BE2C (cell line): ENCODE measurements at regions not wholly inside any gene's neighbourhood (a gene's known extent, or its start where the extent isn't known, plus 50 kb on each side); places are given as distances from the start of the nearest gene placed in this dataset.

Experiments used
- DNase-seq: peaks from one replicate; pipeline ENCODE4 v3.0.0-alpha.2; 2020
- H3K27me3 ChIP-seq: fragments of 250-450 bp; sonication (Bioruptor Pico); 2 replicates; pipeline ENCODE4 v1.5.1; 2020; ENCODE audit warnings: mild to moderate bottlenecking
- H3K36me3 ChIP-seq: fragments of 250-450 bp; sonication (Bioruptor Pico); 2 replicates; pipeline ENCODE4 v1.5.1; 2020; ENCODE audit warnings: mild to moderate bottlenecking
- H3K4me1 ChIP-seq: fragments of 250-450 bp; sonication (Bioruptor Pico); 2 replicates; pipeline ENCODE4 v1.5.1; 2020
- H3K4me3 ChIP-seq: 2 replicates; pipeline ENCODE4 v1.5.1; 2011; ENCODE audit warnings: low read depth, low read length
- H3K9me3 ChIP-seq: fragments of 250-450 bp; sonication (Bioruptor Pico); 2 replicates; pipeline ENCODE4 v1.5.1; 2020
- TF ChIP-seq, protein P1 (sequence below): IDR thresholded peaks from 2 replicates; pipeline ENCODE4 v1.5.1; 2012; ENCODE audit warnings: mild to moderate bottlenecking, low read depth, low read length

- Histone ChIP-seq H3K36me3 (no peaks in the 10 kb centered on the region), H3K4me3 (no peak overlapping the region), H3K4me1 (no peaks in the 10 kb centered on the region), H3K27me3 (no peaks in the 10 kb centered on the region), H3K9me3 (no peaks in the 10 kb centered on the region)
- TF ChIP-seq, protein P1, sequence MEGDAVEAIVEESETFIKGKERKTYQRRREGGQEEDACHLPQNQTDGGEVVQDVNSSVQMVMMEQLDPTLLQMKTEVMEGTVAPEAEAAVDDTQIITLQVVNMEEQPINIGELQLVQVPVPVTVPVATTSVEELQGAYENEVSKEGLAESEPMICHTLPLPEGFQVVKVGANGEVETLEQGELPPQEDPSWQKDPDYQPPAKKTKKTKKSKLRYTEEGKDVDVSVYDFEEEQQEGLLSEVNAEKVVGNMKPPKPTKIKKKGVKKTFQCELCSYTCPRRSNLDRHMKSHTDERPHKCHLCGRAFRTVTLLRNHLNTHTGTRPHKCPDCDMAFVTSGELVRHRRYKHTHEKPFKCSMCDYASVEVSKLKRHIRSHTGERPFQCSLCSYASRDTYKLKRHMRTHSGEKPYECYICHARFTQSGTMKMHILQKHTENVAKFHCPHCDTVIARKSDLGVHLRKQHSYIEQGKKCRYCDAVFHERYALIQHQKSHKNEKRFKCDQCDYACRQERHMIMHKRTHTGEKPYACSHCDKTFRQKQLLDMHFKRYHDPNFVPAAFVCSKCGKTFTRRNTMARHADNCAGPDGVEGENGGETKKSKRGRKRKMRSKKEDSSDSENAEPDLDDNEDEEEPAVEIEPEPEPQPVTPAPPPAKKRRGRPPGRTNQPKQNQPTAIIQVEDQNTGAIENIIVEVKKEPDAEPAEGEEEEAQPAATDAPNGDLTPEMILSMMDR = no peak
- DNase-seq = no peak
Observed at GRCh38 chr7:131726031-131726430, 169.6 kb upstream of the PODXL start.

GRCh38 chr7:131724776-131725345 is 168.4 kb upstream of the PODXL start:
- no peak overlapping the region for H3K4me3 ChIP-seq
- DNase-seq = no peak
- TF ChIP-seq, protein P1 = no peak
- H3K36me3 ChIP-seq = no peaks in the 10 kb centered on the region
- no peaks in the 10 kb centered on the region for H3K4me1 ChIP-seq
- no peaks in the 10 kb centered on the region for H3K9me3 ChIP-seq
- no peaks in the 10 kb centered on the region for H3K27me3 ChIP-seq

DNA sequence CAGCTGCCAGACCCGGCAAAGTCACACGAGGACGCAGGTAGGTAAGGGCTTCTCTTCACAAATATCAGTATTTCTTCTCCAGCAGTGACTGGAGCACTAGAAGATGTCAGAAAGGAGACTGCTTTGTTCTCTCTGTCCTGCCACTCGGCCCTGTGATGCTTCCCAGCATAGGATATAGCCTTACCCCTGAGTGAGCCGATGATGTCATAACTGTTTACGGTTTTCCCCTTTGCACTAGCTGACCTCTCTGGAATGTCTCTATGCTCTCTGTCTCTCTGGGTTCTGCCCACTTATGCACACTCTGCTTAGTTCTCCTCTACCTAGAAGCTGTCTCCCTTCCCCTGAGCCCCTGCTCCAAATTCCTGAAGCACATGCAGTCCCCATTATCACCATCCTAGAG is 167.5 kb upstream of the PODXL start:
- no peak for DNase-seq
- Histone ChIP-seq H3K4me3 (no peak overlapping the region), H3K27me3 (no peaks in the 10 kb centered on the region)

DNA sequence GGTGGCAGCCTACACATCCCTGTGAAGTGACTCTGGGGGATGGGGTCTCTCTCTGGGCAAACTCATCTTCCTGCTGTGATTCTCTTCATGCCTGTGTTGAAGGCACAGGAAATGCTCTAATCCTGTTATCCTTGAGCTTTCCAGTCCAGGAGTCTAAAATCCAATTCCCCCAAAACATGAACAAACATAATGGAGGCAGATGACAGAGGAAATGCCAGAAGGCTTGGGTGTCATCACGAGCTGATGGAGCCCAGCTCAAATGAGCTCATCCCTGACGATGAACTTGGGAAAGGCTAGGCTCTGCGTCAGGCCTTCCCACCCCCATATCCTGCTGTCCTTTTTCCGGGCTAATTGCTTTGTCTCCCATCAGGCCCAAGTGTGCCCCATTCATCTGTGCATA is 165.9 kb upstream of the PODXL start:
- Histone ChIP-seq H3K9me3 (no peaks in the 10 kb centered on the region), H3K4me1 (no peaks in the 10 kb centered on the region), H3K36me3 (no peaks in the 10 kb centered on the region), H3K4me3 (no peak overlapping the region), H3K27me3 (no peaks in the 10 kb centered on the region)
- TF ChIP-seq, protein P1 = no peak
- no peak for DNase-seq

More for the DNA sequence above, 167.5 kb upstream of the PODXL start:
- Histone ChIP-seq H3K4me1 (no peaks in the 10 kb centered on the region), H3K9me3 (no peaks in the 10 kb centered on the region), H3K36me3 (no peaks in the 10 kb centered on the region)
- TF ChIP-seq, protein P1 = no peak

- H3K27me3 ChIP-seq = no peaks in the 10 kb centered on the region
- TF ChIP-seq, protein P1 = no peak
- no peaks in the 10 kb centered on the region for H3K9me3 ChIP-seq
- H3K4me3 ChIP-seq = no peak overlapping the region
- no peaks in the 10 kb centered on the region for H3K36me3 ChIP-seq
- DNase-seq = no peak
- no peaks in the 10 kb centered on the region for H3K4me1 ChIP-seq
Observed at GRCh38 chr7:131721660-131722059, 165.2 kb upstream of the PODXL start.

DNA sequence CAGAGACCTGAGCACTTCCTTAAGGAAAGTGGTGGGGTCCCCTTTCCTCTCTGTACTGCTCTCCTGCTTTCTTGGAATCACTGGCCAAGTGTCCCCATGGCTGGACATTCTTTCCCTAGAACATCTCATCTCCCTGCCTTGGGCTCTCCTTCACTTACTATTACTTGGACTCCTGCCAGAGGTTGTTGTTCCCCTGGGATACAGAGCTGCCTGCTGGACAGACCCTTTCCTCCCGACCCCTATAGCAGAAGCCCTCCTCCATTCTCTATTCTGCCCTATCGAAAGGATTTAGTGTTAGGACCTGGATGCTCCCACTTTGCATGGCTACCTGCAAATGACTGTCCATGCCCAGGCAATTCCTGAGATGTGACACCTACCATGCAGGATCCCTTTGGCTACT is 164.3 kb upstream of the PODXL start:
- H3K4me3 ChIP-seq = no peak overlapping the region
- H3K27me3 ChIP-seq = no peaks in the 10 kb centered on the region
- no peaks in the 10 kb centered on the region for H3K4me1 ChIP-seq
- H3K9me3 ChIP-seq = no peaks in the 10 kb centered on the region
- no peak for DNase-seq
- TF ChIP-seq, protein P1 = no peak
- H3K36me3 ChIP-seq = no peaks in the 10 kb centered on the region
